Adrenal gland (tissue), 5 donors: ENCODE measurements at regions not wholly inside any gene's neighbourhood (a gene's known extent, or its start where the extent isn't known, plus 50 kb on each side); places are given as distances from the start of the nearest gene placed in this dataset.
"Not testable (repeated sequence)": the region's sequence is repeated elsewhere in the genome, so short reads cannot be mapped to it uniquely, and the experiment has no call there.

Source experiments
- POLR2A ChIP-seq, 2 donors: fragments of 450-650 bp; IDR thresholded peaks; one replicate each; pipeline ENCODE4 v1.6.1; 2017; ENCODE audit warnings: antibody characterized with exemption in 2 of 2, mild to moderate bottlenecking in 2 of 2, moderate library complexity in 1 of 2
- TF ChIP-seq, protein P1 (sequence below), 6 experiments: fragments of 450-650 bp in 4 of 6; fragments of 200-600 bp in 2 of 6; sonication (generic) in 1 of 6; IDR thresholded peaks; 1 replicate in 5 of 6; 2 replicates in 1 of 6; pipeline versions ENCODE4 v1.5.1 to v1.8.0; 2016 to 2021; ENCODE audit warnings: antibody characterized with exemption in 6 of 6, mild to moderate bottlenecking in 2 of 6, moderate library complexity in 1 of 6
- donor health status: DM: no; HTN: no; CAD: no.

GRCh38 chrX:123803984-123804365, 55.9 kb upstream of the XIAP start:
- not testable (repeated sequence) for TF ChIP-seq POLR2A (IDR thresholded peaks at IDR 0.05)
- TF ChIP-seq, protein P1, sequence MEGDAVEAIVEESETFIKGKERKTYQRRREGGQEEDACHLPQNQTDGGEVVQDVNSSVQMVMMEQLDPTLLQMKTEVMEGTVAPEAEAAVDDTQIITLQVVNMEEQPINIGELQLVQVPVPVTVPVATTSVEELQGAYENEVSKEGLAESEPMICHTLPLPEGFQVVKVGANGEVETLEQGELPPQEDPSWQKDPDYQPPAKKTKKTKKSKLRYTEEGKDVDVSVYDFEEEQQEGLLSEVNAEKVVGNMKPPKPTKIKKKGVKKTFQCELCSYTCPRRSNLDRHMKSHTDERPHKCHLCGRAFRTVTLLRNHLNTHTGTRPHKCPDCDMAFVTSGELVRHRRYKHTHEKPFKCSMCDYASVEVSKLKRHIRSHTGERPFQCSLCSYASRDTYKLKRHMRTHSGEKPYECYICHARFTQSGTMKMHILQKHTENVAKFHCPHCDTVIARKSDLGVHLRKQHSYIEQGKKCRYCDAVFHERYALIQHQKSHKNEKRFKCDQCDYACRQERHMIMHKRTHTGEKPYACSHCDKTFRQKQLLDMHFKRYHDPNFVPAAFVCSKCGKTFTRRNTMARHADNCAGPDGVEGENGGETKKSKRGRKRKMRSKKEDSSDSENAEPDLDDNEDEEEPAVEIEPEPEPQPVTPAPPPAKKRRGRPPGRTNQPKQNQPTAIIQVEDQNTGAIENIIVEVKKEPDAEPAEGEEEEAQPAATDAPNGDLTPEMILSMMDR (IDR thresholded peaks at IDR 0.05), result not testable (repeated sequence)
